GM12865 (cell line): ENCODE measurements at regions not wholly inside any gene's neighbourhood (a gene's known extent, or its start where the extent isn't known, plus 50 kb on each side); places are given as distances from the start of the nearest gene placed in this dataset.

Source experiments
- DNase-seq: peaks from one replicate; pipeline ENCODE4 v3.0.0; 2010; ENCODE audit warnings: low read depth
- H3K4me3 ChIP-seq: 2 replicates; pipeline ENCODE4 v1.5.1; 2011; ENCODE audit warnings: mild to moderate bottlenecking, low read depth, low read length, control low read depth
- TF ChIP-seq, protein P1 (sequence below): IDR thresholded peaks from 2 replicates; pipeline ENCODE4 v1.5.1; 2011; ENCODE audit warnings: low read length, control low read depth, low read depth, inconsistent platforms; ENCODE audit not compliant: insufficient read depth; ENCODE audit errors: missing control alignments

GRCh38 chr10:106495931-106496330, 668.6 kb downstream of the SORCS1 start:
- no peak overlapping the region for H3K4me3 ChIP-seq
- no peak for DNase-seq
- TF ChIP-seq, protein P1, sequence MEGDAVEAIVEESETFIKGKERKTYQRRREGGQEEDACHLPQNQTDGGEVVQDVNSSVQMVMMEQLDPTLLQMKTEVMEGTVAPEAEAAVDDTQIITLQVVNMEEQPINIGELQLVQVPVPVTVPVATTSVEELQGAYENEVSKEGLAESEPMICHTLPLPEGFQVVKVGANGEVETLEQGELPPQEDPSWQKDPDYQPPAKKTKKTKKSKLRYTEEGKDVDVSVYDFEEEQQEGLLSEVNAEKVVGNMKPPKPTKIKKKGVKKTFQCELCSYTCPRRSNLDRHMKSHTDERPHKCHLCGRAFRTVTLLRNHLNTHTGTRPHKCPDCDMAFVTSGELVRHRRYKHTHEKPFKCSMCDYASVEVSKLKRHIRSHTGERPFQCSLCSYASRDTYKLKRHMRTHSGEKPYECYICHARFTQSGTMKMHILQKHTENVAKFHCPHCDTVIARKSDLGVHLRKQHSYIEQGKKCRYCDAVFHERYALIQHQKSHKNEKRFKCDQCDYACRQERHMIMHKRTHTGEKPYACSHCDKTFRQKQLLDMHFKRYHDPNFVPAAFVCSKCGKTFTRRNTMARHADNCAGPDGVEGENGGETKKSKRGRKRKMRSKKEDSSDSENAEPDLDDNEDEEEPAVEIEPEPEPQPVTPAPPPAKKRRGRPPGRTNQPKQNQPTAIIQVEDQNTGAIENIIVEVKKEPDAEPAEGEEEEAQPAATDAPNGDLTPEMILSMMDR: no peak

GRCh38 chr10:106493751-106494150, 670.8 kb downstream of the SORCS1 start:
- no peak overlapping the region for H3K4me3 ChIP-seq
- no peak for DNase-seq
- TF ChIP-seq, protein P1: no peak

DNA sequence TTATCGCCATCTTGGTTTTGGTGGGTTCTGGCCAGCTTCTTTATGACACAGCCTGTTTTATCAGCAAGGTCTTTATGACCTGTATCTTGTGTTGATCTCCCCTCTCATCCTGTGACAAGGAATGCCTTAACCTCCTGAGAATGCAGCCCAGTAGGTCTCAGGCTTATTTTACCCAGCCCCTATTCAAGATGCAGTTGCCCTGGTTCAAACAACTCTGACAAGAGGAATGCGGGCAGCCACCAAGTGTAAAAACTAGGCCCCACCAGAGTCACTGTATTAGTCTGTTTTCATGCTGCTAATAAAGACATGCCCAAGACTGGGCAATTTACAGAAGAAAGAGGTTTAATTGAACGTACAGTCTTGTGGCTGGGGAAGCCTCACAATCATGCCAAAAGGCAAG, 671.3 kb downstream of the SORCS1 start:
- TF ChIP-seq, protein P1: no peak
- no peak overlapping the region for H3K4me3 ChIP-seq

GRCh38 chr10:106487726-106488125, 676.8 kb downstream of the SORCS1 start:
- TF ChIP-seq, protein P1: no peak
- no peak overlapping the region for H3K4me3 ChIP-seq
- DNase-seq: no peak

More for the DNA sequence above, 671.3 kb downstream of the SORCS1 start:
- no peak for DNase-seq

DNA sequence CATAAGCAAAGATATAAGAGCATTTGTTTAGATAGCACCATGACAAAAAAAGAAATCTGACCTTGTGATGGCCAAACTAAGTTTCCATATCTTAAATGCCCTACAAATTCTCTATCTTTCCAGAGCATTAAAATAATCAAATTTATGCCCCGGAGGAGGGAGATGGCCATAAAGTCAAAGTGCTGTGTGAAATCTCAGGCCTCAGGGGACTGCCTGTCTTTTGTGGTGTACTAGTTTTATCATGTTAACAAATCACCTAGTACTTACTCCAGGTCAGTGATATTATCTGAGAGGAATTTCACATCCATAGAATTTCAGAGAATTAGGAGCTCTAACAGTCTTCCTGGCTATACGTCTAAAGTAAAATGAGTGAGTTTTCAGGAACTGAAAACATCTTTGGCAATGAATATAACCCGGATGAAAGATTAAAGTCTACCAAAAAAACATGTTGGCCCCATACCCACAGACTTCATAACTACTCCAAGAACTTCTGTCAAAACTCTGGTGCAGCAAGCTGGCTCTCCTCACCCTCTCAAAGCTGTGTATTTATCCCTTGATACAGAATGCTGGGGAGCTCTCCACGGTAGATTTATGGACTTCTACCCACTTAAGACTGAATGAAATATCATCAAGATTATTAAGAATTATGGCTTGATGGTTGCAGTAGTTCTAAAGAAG, 682.8 kb downstream of the SORCS1 start:
- DNase-seq: no peak
- TF ChIP-seq, protein P1: no peak
- no peak overlapping the region for H3K4me3 ChIP-seq

GRCh38 chr10:106479636-106480035, 684.9 kb downstream of the SORCS1 start:
- TF ChIP-seq, protein P1: no peak
- no peak for DNase-seq
- no peak overlapping the region for H3K4me3 ChIP-seq

DNA sequence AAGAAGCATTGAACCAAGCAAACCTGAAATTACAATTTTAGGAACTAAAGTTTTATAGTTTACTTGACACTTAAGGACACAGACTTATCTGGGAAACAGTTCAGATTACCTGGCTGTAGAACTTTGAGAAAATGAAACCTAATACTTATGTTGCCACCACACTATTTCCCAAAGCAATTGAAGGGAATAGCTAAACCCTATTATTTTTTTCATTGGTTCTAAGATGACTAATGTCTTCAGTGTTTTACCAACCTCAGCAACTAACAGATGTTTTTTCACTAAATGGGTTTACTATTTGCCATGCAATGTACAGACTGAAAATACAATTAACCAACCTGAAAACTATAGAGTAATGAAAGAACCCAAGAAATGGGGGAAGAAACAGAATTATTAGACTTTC, 689.6 kb downstream of the SORCS1 start:
- DNase-seq: no peak
- H3K4me3 ChIP-seq: no peak overlapping the region
- TF ChIP-seq, protein P1: no peak
